Heart left ventricle (tissue), 16 donors: ENCODE measurements at regions not wholly inside any gene's neighbourhood (a gene's known extent, or its start where the extent isn't known, plus 50 kb on each side); places are given as distances from the start of the nearest gene placed in this dataset.

Source experiments
- ATAC-seq, 4 donors: fragments of 200-7000 bp; cut with Tn5 transposase; one replicate each; pipeline ENCODE4 v1.9.1; 2020 to 2022; ENCODE audit warnings: moderate library complexity in 4 of 4, mild to moderate bottlenecking in 3 of 4, moderate number of reproducible peaks in 1 of 4
- DNase-seq, 5 donors: peaks; one replicate each; pipeline ENCODE4 v3.0.0-alpha.2; 2020
- H3K27ac ChIP-seq, 12 donors: fragments of 200-600 bp; sonication (generic) in 4 of 12; one replicate each; pipeline versions ENCODE4 v1.5.0 to v1.8.0; 2016 to 2022; ENCODE audit warnings: mild to moderate bottlenecking in 2 of 12
- H3K27me3 ChIP-seq, 9 donors: fragments of 200-600 bp; sonication (generic) in 2 of 9; one replicate each; pipeline versions ENCODE4 v1.5.1 to v1.8.0; 2016 to 2022; ENCODE audit warnings: mild to moderate bottlenecking in 3 of 9
- H3K36me3 ChIP-seq, 9 donors: fragments of 200-600 bp; sonication (generic) in 2 of 9; one replicate each; pipeline versions ENCODE4 v1.5.0 to v1.8.0; 2018 to 2022; ENCODE audit warnings: mild to moderate bottlenecking in 2 of 9
- H3K4me1 ChIP-seq, 12 donors: fragments of 200-600 bp; sonication (generic) in 4 of 12; one replicate each; pipeline versions ENCODE4 v1.5.0 to v1.8.0; 2016 to 2022; ENCODE audit warnings: mild to moderate bottlenecking in 3 of 12
- H3K4me3 ChIP-seq, 12 donors: fragments of 200-600 bp; sonication (generic) in 4 of 12; one replicate each; pipeline versions ENCODE4 v1.5.0 to v1.8.0; 2017 to 2022; ENCODE audit warnings: mild to moderate bottlenecking in 9 of 12, moderate library complexity in 4 of 12
- H3K9me3 ChIP-seq, 12 donors: fragments of 200-600 bp; sonication (generic) in 4 of 12; one replicate each; pipeline versions ENCODE4 v1.5.0 to v1.8.0; 2016 to 2022; ENCODE audit warnings: mild to moderate bottlenecking in 1 of 12
- POLR2A ChIP-seq, 2 donors: fragments of 450-650 bp; IDR thresholded peaks; one replicate each; pipeline ENCODE4 v1.6.1; 2017; ENCODE audit warnings: antibody characterized with exemption in 2 of 2, mild to moderate bottlenecking in 2 of 2, moderate library complexity in 2 of 2
- WGBS, 4 donors: extraction: QIAGEN DNeasy Blood & Tissue Kit in 2 of 4; methylation state at CpG; one replicate each; pipeline versions ENCODE4 v1.1.5 to v1.1.7; 2013 to 2018; 5-methylcytosine and 5-hydroxymethylcytosine counted together
- intact Hi-C, 10 donors: fragments of 100-400 bp; cut with DNase I; formaldehyde crosslinking; loops; one replicate each; pipeline versions ENCODE4 v1.11.1 to v1.14.2; 2022
- TF ChIP-seq, protein P1 (sequence below), 12 donors: fragments of 200-600 bp; sonication (generic) in 4 of 12; IDR thresholded peaks; one replicate each; pipeline versions ENCODE4 v1.5.0 to v1.8.0; 2018 to 2022; ENCODE audit warnings: antibody characterized with exemption in 12 of 12, mild to moderate bottlenecking in 5 of 12
- donor health status: ischemic (EF 13 %, LVEDD 7.1; RV severe dilation, severe dysfunction).
- donor health status: healthy with polysubstance abuse.
- donor health status: DM: no; HTN: yes; CAD: no.
- donor health status: DM: no; HTN: no; CAD: no.
- donor health status: ischemic (EF 25% LVEDD 6.9; RV normal size, moderate dysfunction).
- donor health status: ischemic (EF 25% LVEDD 5.7; RV mildly dilated, moderate dysfunction).
- donor health status: healthy.
- donor health status: DM: yes; HTN: yes; CAD: no.
- donor health status: ischemic (EF 35%, LVEDD 5.7; RV mildly dilated, moderate dysfunction).
- donor health status: nonischemic (EF 11% LVEDD 7.7; RV severe dilation, severe dysfunction).
- donor health status: DM: yes; HTN: yes; CAD: no.
- donor health status: PGD.
- donor health status: ischemic (EF 29% LVEDD 5.4; RV normal size, mild dysfunction).
- donor health status: nonischemic (EF 23%, LVEDD 6.1; RV moderate dilation, normal function).

DNA sequence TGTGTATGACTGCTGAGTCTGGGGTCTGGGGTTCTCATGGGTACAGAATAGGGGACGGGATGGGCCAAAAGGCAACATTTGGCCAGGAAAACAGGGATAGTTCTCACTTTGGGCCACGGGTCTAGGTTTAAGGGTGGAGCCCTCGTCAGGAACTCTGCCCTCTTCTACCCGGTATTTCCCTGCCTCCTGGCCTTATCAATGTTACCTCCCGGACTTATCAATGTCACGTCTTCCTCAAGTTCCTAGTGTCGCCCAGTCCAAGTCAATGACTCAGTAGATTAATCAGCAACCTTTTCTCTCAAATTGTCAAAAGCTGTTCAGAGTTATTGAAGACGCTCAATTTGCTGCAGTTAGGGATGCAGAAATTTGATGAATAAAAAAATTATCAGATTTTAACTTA lies 234.8 kb downstream of the B3GLCT start:
- Histone ChIP-seq H3K4me3 (no peak overlapping the region), H3K27ac (no peak overlapping the region), H3K36me3 (no peaks in the 10 kb centered on the region), H3K27me3 (peaks cover 0 to 10% (median 0%) of the 10 kb centered on the region in 9 donors), H3K9me3 (no peaks in the 10 kb centered on the region), H3K4me1 (no peaks in the 10 kb centered on the region)
- intact Hi-C loops = loop anchor here in 5 of 10 donors (5.0 to 10.0 kb wide), 4 partner anchors 100 to 363 kb away; no protein-coding TSS in a partner anchor
- TF ChIP-seq POLR2A (IDR thresholded peaks at IDR 0.05) = no peak
- TF ChIP-seq, protein P1, sequence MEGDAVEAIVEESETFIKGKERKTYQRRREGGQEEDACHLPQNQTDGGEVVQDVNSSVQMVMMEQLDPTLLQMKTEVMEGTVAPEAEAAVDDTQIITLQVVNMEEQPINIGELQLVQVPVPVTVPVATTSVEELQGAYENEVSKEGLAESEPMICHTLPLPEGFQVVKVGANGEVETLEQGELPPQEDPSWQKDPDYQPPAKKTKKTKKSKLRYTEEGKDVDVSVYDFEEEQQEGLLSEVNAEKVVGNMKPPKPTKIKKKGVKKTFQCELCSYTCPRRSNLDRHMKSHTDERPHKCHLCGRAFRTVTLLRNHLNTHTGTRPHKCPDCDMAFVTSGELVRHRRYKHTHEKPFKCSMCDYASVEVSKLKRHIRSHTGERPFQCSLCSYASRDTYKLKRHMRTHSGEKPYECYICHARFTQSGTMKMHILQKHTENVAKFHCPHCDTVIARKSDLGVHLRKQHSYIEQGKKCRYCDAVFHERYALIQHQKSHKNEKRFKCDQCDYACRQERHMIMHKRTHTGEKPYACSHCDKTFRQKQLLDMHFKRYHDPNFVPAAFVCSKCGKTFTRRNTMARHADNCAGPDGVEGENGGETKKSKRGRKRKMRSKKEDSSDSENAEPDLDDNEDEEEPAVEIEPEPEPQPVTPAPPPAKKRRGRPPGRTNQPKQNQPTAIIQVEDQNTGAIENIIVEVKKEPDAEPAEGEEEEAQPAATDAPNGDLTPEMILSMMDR (IDR thresholded peaks at IDR 0.05) = no peak
- WGBS, 4 donors = 70 to 78% (median 75%) methylated on average over 8 of the region's 8 CpGs
- DNase-seq = no peak
- ATAC-seq = no peak

DNA sequence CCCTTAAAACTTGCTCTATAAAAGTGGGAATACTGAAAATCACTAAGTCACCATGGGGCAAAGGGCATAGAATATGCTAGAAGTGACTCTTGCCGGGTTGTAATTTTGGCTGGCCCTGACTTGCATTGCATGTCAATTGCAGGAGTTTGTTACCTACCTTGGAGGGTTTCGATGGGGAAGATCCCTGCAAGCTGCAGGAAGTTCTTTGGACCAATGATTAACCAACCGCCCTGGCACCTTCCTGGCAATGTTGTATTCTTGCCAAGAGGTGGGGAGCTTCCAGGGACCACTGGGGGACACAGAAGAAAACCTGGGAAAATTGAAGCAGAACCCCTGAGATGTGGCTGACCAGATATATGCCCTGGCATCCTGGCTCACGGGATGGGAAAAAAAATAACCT lies 235.8 kb downstream of the B3GLCT start:
- Histone ChIP-seq H3K27ac (no peak overlapping the region), H3K4me3 (no peak overlapping the region), H3K4me1 (no peaks in the 10 kb centered on the region), H3K9me3 (no peaks in the 10 kb centered on the region), H3K36me3 (no peaks in the 10 kb centered on the region), H3K27me3 (peaks cover 0 to 10% (median 0%) of the 10 kb centered on the region in 9 donors)
- DNase-seq (no peak), ATAC-seq (no peak)
- no peak for TF ChIP-seq POLR2A (IDR thresholded peaks at IDR 0.05)
- TF ChIP-seq, protein P1 (IDR thresholded peaks at IDR 0.05) = no peak
- intact Hi-C loops = loop anchor here in 1 of 10 donors (10.0 kb wide), 1 partner anchor 99 kb away; no protein-coding TSS in a partner anchor
- WGBS, 4 donors = 86 to 91% (median 87%) methylated on average over 4 of the region's 4 CpGs

DNA sequence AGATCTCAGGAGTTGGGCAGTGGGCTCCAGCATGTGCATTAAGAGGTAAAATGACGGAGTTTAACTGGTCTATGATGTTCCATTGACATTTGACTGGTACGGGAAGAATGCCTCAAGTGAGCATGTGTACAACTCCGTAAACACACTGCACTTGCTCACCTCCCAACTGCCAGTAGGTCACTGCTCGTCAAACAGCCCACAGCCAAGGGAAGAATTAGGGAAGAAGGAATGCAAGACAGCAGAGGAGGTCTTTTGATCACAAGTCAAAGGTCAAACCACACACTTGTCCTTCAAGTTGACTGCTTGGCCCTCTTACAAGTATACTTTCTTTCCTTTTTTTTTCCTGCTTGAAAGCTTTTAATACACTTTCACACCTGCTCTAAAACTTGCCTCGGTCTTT lies 236.7 kb downstream of the B3GLCT start:
- no peak for DNase-seq
- WGBS, 4 donors = 69 to 80% (median 75%) methylated on average over 5 of the region's 5 CpGs
- Histone ChIP-seq H3K27me3 (peaks cover 0 to 10% (median 0%) of the 10 kb centered on the region in 9 donors), H3K27ac (no peak overlapping the region), H3K36me3 (no peaks in the 10 kb centered on the region), H3K4me3 (no peak overlapping the region), H3K4me1 (no peaks in the 10 kb centered on the region), H3K9me3 (no peaks in the 10 kb centered on the region)
- TF ChIP-seq POLR2A (IDR thresholded peaks at IDR 0.05) = no peak
- TF ChIP-seq, protein P1 (IDR thresholded peaks at IDR 0.05) = no peak
- intact Hi-C loops = loop anchor here in 1 of 10 donors (10.0 kb wide), 1 partner anchor 98 kb away; no protein-coding TSS in a partner anchor
- ATAC-seq = no peak

DNA sequence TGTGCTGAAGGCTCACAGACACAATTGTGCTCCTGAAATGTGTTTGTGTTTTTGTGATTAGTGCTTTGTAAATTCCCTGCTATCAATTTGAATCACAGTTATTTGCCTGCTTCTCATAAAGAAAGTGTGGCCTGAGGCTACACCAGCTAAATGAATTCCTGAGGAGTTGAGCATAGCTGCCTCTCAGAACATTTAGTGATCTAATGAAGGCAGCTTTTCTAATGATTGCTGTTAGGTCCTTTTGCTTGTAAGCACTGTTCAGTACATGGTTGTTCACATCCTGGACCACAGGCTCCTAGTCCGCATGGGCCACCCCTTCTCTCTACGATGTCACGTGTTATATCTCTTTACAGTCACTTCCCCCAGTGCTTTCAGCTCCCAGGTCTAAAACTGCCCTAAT lies 238.2 kb downstream of the B3GLCT start:
- TF ChIP-seq, protein P1 (IDR thresholded peaks at IDR 0.05) = no peak
- TF ChIP-seq POLR2A (IDR thresholded peaks at IDR 0.05) = no peak
- intact Hi-C loops = loop anchor here in 1 of 10 donors (10.0 kb wide), 1 partner anchor 97 kb away; no protein-coding TSS in a partner anchor
- H3K36me3 ChIP-seq = no peaks in the 10 kb centered on the region
- H3K9me3 ChIP-seq = no peaks in the 10 kb centered on the region
- ATAC-seq (no peak), DNase-seq (no peak)
- H3K27ac ChIP-seq = no peak overlapping the region
- H3K27me3 ChIP-seq = peaks cover 0 to 10% (median 0%) of the 10 kb centered on the region in 9 donors
- H3K4me3 ChIP-seq = no peak overlapping the region
- H3K4me1 ChIP-seq = peaks cover 0 to 13% (median 0%) of the 10 kb centered on the region in 12 donors
- 81 to 92% (median 86%) methylated on average over 3 of the region's 3 CpGs for WGBS, 4 donors
